Neuronal stem cell (in vitro differentiated cells): ENCODE measurements at regions not wholly inside any gene's neighbourhood (a gene's known extent, or its start where the extent isn't known, plus 50 kb on each side); places are given as distances from the start of the nearest gene placed in this dataset.
"Not testable (repeated sequence)": the region's sequence is repeated elsewhere in the genome, so short reads cannot be mapped to it uniquely, and the experiment has no call there.

Experiments used
- DNase-seq: peaks from one replicate; pipeline ENCODE4 v3.0.0-alpha.2; 2013; ENCODE audit warnings: low spot score
- H2AFZ ChIP-seq: one replicate; pipeline ENCODE4 v1.6.1; 2013; ENCODE audit warnings: mild to moderate bottlenecking, low read length, inconsistent platforms
- H2AK5ac ChIP-seq: 2 replicates; pipeline ENCODE4 v1.6.1; 2013; ENCODE audit warnings: low read depth, mild to moderate bottlenecking, inconsistent platforms, low read length, moderate library complexity, mixed read lengths
- H2BK120ac ChIP-seq: 2 replicates; pipeline ENCODE4 v1.6.1; 2013; ENCODE audit warnings: low read depth, mild to moderate bottlenecking, inconsistent platforms, low read length, moderate library complexity, mixed read lengths
- H2BK12ac ChIP-seq: one replicate; pipeline ENCODE4 v1.6.1; 2013; ENCODE audit warnings: low read length, inconsistent platforms
- H2BK15ac ChIP-seq: 2 replicates; pipeline ENCODE4 v1.6.1; 2013; ENCODE audit warnings: mild to moderate bottlenecking, low read length, inconsistent platforms, mixed read lengths
- H2BK5ac ChIP-seq: one replicate; pipeline ENCODE4 v1.6.1; 2013; ENCODE audit warnings: inconsistent platforms, mild to moderate bottlenecking, low read length, moderate library complexity
- H3K14ac ChIP-seq: one replicate; pipeline ENCODE4 v1.6.1; 2013; ENCODE audit warnings: low read length, inconsistent platforms
- H3K18ac ChIP-seq: 2 replicates; pipeline ENCODE4 v1.6.1; 2013; ENCODE audit warnings: low read length, inconsistent platforms
- H3K23ac ChIP-seq: 2 replicates; pipeline ENCODE4 v1.6.1; 2013; ENCODE audit warnings: low read depth, mild to moderate bottlenecking, mixed read lengths, low read length, inconsistent platforms; ENCODE audit not compliant: poor library complexity
- H3K27ac ChIP-seq: replicated peaks from 3 replicates; pipeline ENCODE4 v1.5.1; 2013; ENCODE audit warnings: low read length, inconsistent platforms
- H3K27me3 ChIP-seq, 3 experiments: 2 replicates each; pipeline ENCODE4 v1.6.1; 2013; ENCODE audit warnings: low read length in 3 of 3, mild to moderate bottlenecking in 2 of 3, inconsistent platforms in 1 of 3, low read depth in 1 of 3, mixed read lengths in 1 of 3, moderate library complexity in 1 of 3; ENCODE audit not compliant: control insufficient read depth in 3 of 3, insufficient read depth in 3 of 3
- H3K36me3 ChIP-seq, 2 donors: replicated peaks in 1 of 2; 2 replicates each; pipeline ENCODE4 v1.6.1; 2013; ENCODE audit warnings: low read length in 2 of 2; ENCODE audit not compliant: control insufficient read depth in 2 of 2, insufficient read depth in 2 of 2
- H3K4ac ChIP-seq: 2 replicates; pipeline ENCODE4 v1.6.1; 2013; ENCODE audit warnings: inconsistent platforms, mild to moderate bottlenecking, low read length, moderate library complexity
- H3K4me1 ChIP-seq, 2 donors: 1 replicate in 1 of 2; 2 replicates in 1 of 2; pipeline ENCODE4 v1.6.1; 2013; ENCODE audit warnings: low read length in 2 of 2, low read depth in 1 of 2; ENCODE audit not compliant: control insufficient read depth in 2 of 2, insufficient read depth in 1 of 2
- H3K4me2 ChIP-seq: one replicate; pipeline ENCODE4 v1.6.1; 2013; ENCODE audit warnings: mild to moderate bottlenecking, low read length, inconsistent platforms; ENCODE audit not compliant: insufficient read depth, poor library complexity, severe bottlenecking
- H3K4me3 ChIP-seq, 2 donors: 2 replicates each; pipeline ENCODE4 v1.5.1; 2013; ENCODE audit warnings: low read length in 2 of 2, mild to moderate bottlenecking in 2 of 2, inconsistent platforms in 1 of 2, moderate library complexity in 1 of 2
- H3K79me1 ChIP-seq: one replicate; pipeline ENCODE4 v1.6.1; 2013; ENCODE audit warnings: low read depth, mild to moderate bottlenecking, inconsistent platforms, low read length, moderate library complexity
- H3K9ac ChIP-seq: one replicate; pipeline ENCODE4 v1.6.1; 2013; ENCODE audit warnings: mild to moderate bottlenecking, low read depth, low read length, inconsistent platforms; ENCODE audit not compliant: poor library complexity
- H3K9me3 ChIP-seq, 2 donors: replicated peaks in 1 of 2; 2 replicates each; pipeline versions ENCODE3 to v1.6.1; 2013; ENCODE audit warnings: low read length in 2 of 2, mild to moderate bottlenecking in 2 of 2, inconsistent platforms in 1 of 2, low read depth in 1 of 2, mixed read lengths in 1 of 2, moderate library complexity in 1 of 2; ENCODE audit not compliant: control insufficient read depth in 2 of 2, insufficient read depth in 1 of 2
- H4K8ac ChIP-seq: one replicate; pipeline ENCODE4 v1.6.1; 2013; ENCODE audit warnings: low read depth, mild to moderate bottlenecking, inconsistent platforms, low read length, moderate library complexity
- H4K91ac ChIP-seq: one replicate; pipeline ENCODE4 v1.6.1; 2013; ENCODE audit warnings: low read length, low read depth, mild to moderate bottlenecking, inconsistent platforms; ENCODE audit not compliant: poor library complexity
- WGBS, 2 donors: extraction: QIAGEN DNeasy Blood & Tissue Kit; methylation state at CpG; one replicate each; pipeline ENCODE4 v1.1.7; 2013; ENCODE audit warnings: missing lambda C conversion rate in 2 of 2, mixed read lengths in 1 of 2; ENCODE audit not compliant: insufficient read length in 2 of 2, insufficient replicate concordance in 1 of 2; ENCODE audit errors: extremely low coverage in 2 of 2; 5-methylcytosine and 5-hydroxymethylcytosine counted together

GRCh38 chr12:48409938-48410337 lies 59.2 kb upstream of the ZNF641 start:
- not testable (repeated sequence) for H2AK5ac ChIP-seq, DNase-seq, H2BK5ac ChIP-seq, H3K4me3 ChIP-seq, H3K4ac ChIP-seq, H3K4me1 ChIP-seq, H3K14ac ChIP-seq, H3K9ac ChIP-seq, H3K79me1 ChIP-seq, H2BK12ac ChIP-seq, H3K9me3 ChIP-seq, H3K18ac ChIP-seq, H3K36me3 ChIP-seq, H2BK120ac ChIP-seq, H4K91ac ChIP-seq, H2BK15ac ChIP-seq, H3K4me2 ChIP-seq, H3K27ac ChIP-seq, H3K23ac ChIP-seq, H4K8ac ChIP-seq, H3K27me3 ChIP-seq
- WGBS, 2 donors: no CpG with 5 or more reads among the region's 3 CpGs
- peak overlapping the region; percentile 86 for H2AFZ ChIP-seq

- H2BK5ac ChIP-seq: no peak overlapping the region
- H2AFZ ChIP-seq: peak overlapping the region; percentile 15
- H3K18ac ChIP-seq: no peak overlapping the region
- no peaks in the 10 kb centered on the region for H3K79me1 ChIP-seq
- no peak overlapping the region for H3K4ac ChIP-seq
- H2BK15ac ChIP-seq: no peak overlapping the region
- H3K9me3 ChIP-seq: peaks cover 0 to 8% of the 10 kb centered on the region in 2 donors
- no peak overlapping the region for H2AK5ac ChIP-seq
- no peak overlapping the region for H2BK120ac ChIP-seq
- H3K23ac ChIP-seq: no peak overlapping the region
- H3K4me2 ChIP-seq: no peak overlapping the region
- no peak overlapping the region for H3K27ac ChIP-seq
- no CpG with 5 or more reads among the region's 3 CpGs for WGBS, 2 donors
- no peak overlapping the region for H3K4me3 ChIP-seq
- no peak overlapping the region for H2BK12ac ChIP-seq
- H3K9ac ChIP-seq: no peak overlapping the region
- H4K8ac ChIP-seq: no peak overlapping the region
- no peak overlapping the region for H3K14ac ChIP-seq
- DNase-seq: no peak
- no peaks in the 10 kb centered on the region for H3K36me3 ChIP-seq
- peaks cover 0 to 10% (median 0%) of the 10 kb centered on the region in 3 experiments for H3K27me3 ChIP-seq
- no peak overlapping the region for H4K91ac ChIP-seq
- peaks cover 0 to 9% of the 10 kb centered on the region in 2 donors for H3K4me1 ChIP-seq
Observed at GRCh38 chr12:48413388-48413787, 59.0 kb upstream of the ANP32D start.

GRCh38 chr12:48414021-48414420 lies 58.3 kb upstream of the ANP32D start:
- Histone ChIP-seq H4K91ac (no peak overlapping the region), H3K27me3 (peaks cover 0 to 10% (median 0%) of the 10 kb centered on the region in 3 experiments), H2BK120ac (no peak overlapping the region), H3K36me3 (no peaks in the 10 kb centered on the region), H3K4me2 (no peak overlapping the region), H3K79me1 (no peaks in the 10 kb centered on the region), H3K4ac (no peak overlapping the region), H2BK5ac (no peak overlapping the region), H2BK15ac (no peak overlapping the region), H3K27ac (no peak overlapping the region), H3K4me1 (peaks cover 0 to 9% of the 10 kb centered on the region in 2 donors), H3K9ac (no peak overlapping the region), H2BK12ac (no peak overlapping the region), H3K14ac (no peak overlapping the region), H3K23ac (no peak overlapping the region), H4K8ac (no peak overlapping the region), H3K4me3 (no peak overlapping the region), H2AFZ (no peak overlapping the region), H2AK5ac (no peak overlapping the region), H3K9me3 (peaks cover 0 to 7% of the 10 kb centered on the region in 2 donors), H3K18ac (no peak overlapping the region)
- no peak for DNase-seq
- WGBS, 2 donors: no CpG with 5 or more reads among the region's 4 CpGs

GRCh38 chr12:48419116-48419935 lies 53.0 kb upstream of the ANP32D start:
- Histone ChIP-seq H3K27ac (no peak overlapping the region), H3K4ac (no peak overlapping the region), H3K79me1 (no peaks in the 10 kb centered on the region), H2BK5ac (no peak overlapping the region), H3K18ac (no peak overlapping the region), H2BK12ac (no peak overlapping the region), H2BK15ac (no peak overlapping the region), H3K9ac (no peak overlapping the region), H3K23ac (no peak overlapping the region), H2AFZ (no peak overlapping the region), H3K4me1 (peaks cover 2 to 3% of the 10 kb centered on the region in 2 donors), H3K14ac (no peak overlapping the region), H4K91ac (no peak overlapping the region), H3K4me2 (no peak overlapping the region), H2AK5ac (no peak overlapping the region), H4K8ac (no peak overlapping the region), H2BK120ac (no peak overlapping the region), H3K36me3 (no peaks in the 10 kb centered on the region), H3K4me3 (no peak overlapping the region), H3K9me3 (peaks cover 0 to 2% of the 10 kb centered on the region in 2 donors), H3K27me3 (peaks cover 0 to 15% (median 0%) of the 10 kb centered on the region in 3 experiments)
- DNase-seq: no peak
- WGBS, 2 donors: no CpG with 5 or more reads among the region's 6 CpGs
